H1 (cell line): ENCODE measurements at regions not wholly inside any gene's neighbourhood (a gene's known extent, or its start where the extent isn't known, plus 50 kb on each side); places are given as distances from the start of the nearest gene placed in this dataset.

Experiments used
- CTCF ChIA-PET: fragments of 300-600 bp; sonication (Branson Sonifier 250); formaldehyde crosslinking; loops from one replicate; lab custom pipeline; 2021; ENCODE audit not compliant: partially characterized antibody; lab: Charles Lee
- POLR2A ChIA-PET: fragments of 300-600 bp; sonication (Branson Sonifier 250); formaldehyde crosslinking; loops from one replicate; lab custom pipeline; 2021; ENCODE audit warnings: inconsistent platforms; ENCODE audit not compliant: partially characterized antibody; lab: Charles Lee
- DNase-seq, 2 experiments: peaks; one replicate each; pipeline versions ENCODE4 v3.0.0 to v3.0.0-alpha.2; 2010 to 2022; ENCODE audit warnings: low spot score in 2 of 2, low read depth in 1 of 2, mixed read lengths in 1 of 2
- FAIRE-seq: peaks from 2 replicates; lab custom pipeline; 2011; peaks lifted over from hg19 to GRCh38; lab: Jason Lieb, UNC
- H2AFZ ChIP-seq: 2 replicates; pipeline ENCODE4 v1.8.1; 2012; ENCODE audit warnings: low read length, inconsistent platforms
- H2AK5ac ChIP-seq: 2 replicates; pipeline ENCODE4 v1.6.1; 2013; ENCODE audit warnings: low read depth, low read length
- H2BK120ac ChIP-seq: replicated peaks from 2 replicates; pipeline ENCODE3; 2013; ENCODE audit warnings: low read depth, low read length, inconsistent platforms
- H2BK12ac ChIP-seq: 2 replicates; pipeline ENCODE4 v1.6.1; 2013; ENCODE audit warnings: low read depth, low read length
- H2BK15ac ChIP-seq: 2 replicates; pipeline ENCODE4 v1.6.1; 2013; ENCODE audit warnings: low read length
- H2BK20ac ChIP-seq: 2 replicates; pipeline ENCODE4 v1.6.1; 2013; ENCODE audit warnings: low read length
- H2BK5ac ChIP-seq: 2 replicates; pipeline ENCODE4 v1.6.1; 2013; ENCODE audit warnings: low read depth, low read length
- H3K14ac ChIP-seq: 2 replicates; pipeline ENCODE4 v1.6.1; 2013; ENCODE audit warnings: inconsistent platforms; ENCODE audit not compliant: insufficient read length
- H3K18ac ChIP-seq: 2 replicates; pipeline ENCODE4 v1.6.1; 2013; ENCODE audit warnings: low read length; ENCODE audit errors: extremely low read depth
- H3K23ac ChIP-seq: 2 replicates; pipeline ENCODE4 v1.6.1; 2013; ENCODE audit warnings: inconsistent platforms; ENCODE audit not compliant: insufficient read length
- H3K23me2 ChIP-seq: 2 replicates; pipeline ENCODE4 v1.6.1; 2013; ENCODE audit warnings: low read depth, low read length
- H3K27ac ChIP-seq: 2 replicates; pipeline ENCODE4 v1.6.1; 2011; ENCODE audit warnings: low read depth, low read length, inconsistent platforms
- H3K27me3 ChIP-seq, 4 experiments: replicated peaks in 1 of 4; 1 replicate in 1 of 4; 2 replicates in 3 of 4; pipeline versions ENCODE4 v1.6.1 to v1.8.1; 2011 to 2013; ENCODE audit warnings: low read length in 3 of 4, mild to moderate bottlenecking in 3 of 4, inconsistent platforms in 2 of 4, mixed read lengths in 2 of 4, moderate library complexity in 1 of 4; ENCODE audit not compliant: control insufficient read depth in 3 of 4, insufficient read depth in 3 of 4; ENCODE audit errors: extremely low read depth in 1 of 4
- H3K36me3 ChIP-seq, 4 experiments: 2 replicates each; pipeline versions ENCODE4 v1.6.1 to v1.8.1; 2011 to 2013; ENCODE audit warnings: mild to moderate bottlenecking in 4 of 4, low read length in 3 of 4, moderate library complexity in 2 of 4, control low read depth in 1 of 4, inconsistent platforms in 1 of 4; ENCODE audit not compliant: insufficient read depth in 4 of 4, control insufficient read depth in 2 of 4
- H3K4ac ChIP-seq: replicated peaks from 2 replicates; pipeline ENCODE3; 2013; ENCODE audit warnings: low read length, low read depth, mixed read lengths, inconsistent platforms; ENCODE audit not compliant: insufficient read length
- H3K4me1 ChIP-seq, 4 experiments: replicated peaks in 1 of 4; 1 replicate in 1 of 4; 2 replicates in 3 of 4; pipeline versions ENCODE4 v1.6.1 to v1.8.1; 2011 to 2013; ENCODE audit warnings: low read length in 3 of 4, inconsistent platforms in 2 of 4, mixed read lengths in 1 of 4; ENCODE audit not compliant: insufficient read depth in 4 of 4, control insufficient read depth in 3 of 4
- H3K4me2 ChIP-seq, 2 experiments: 2 replicates each; pipeline versions ENCODE4 v1.6.1 to v1.8.1; 2011 to 2013; ENCODE audit warnings: low read depth in 2 of 2, low read length in 2 of 2, control low read depth in 1 of 2, inconsistent platforms in 1 of 2, mild to moderate bottlenecking in 1 of 2; ENCODE audit not compliant: insufficient read depth in 1 of 2
- H3K4me3 ChIP-seq, 4 experiments: fragments of 200-600, 300-600 bp in 1 of 4; sonication (generic), shearing (Covaris generic), sonication (Bioruptor Twin) in 1 of 4; 2 replicates each; pipeline versions ENCODE4 v1.5.1 to v1.8.1; 2011 to 2016; ENCODE audit warnings: low read length in 4 of 4, low read depth in 3 of 4, control low read depth in 2 of 4, inconsistent platforms in 2 of 4, mild to moderate bottlenecking in 2 of 4, mixed read lengths in 1 of 4, moderate library complexity in 1 of 4; ENCODE audit not compliant: insufficient read depth in 2 of 4; ENCODE audit errors: extremely low read depth in 1 of 4
- H3K56ac ChIP-seq: replicated peaks from 2 replicates; pipeline ENCODE3; 2013; ENCODE audit warnings: low read depth, mild to moderate bottlenecking, mixed read lengths, low read length, inconsistent platforms; ENCODE audit not compliant: insufficient read length
- H3K79me1 ChIP-seq: 2 replicates; pipeline ENCODE4 v1.6.1; 2013; ENCODE audit warnings: low read depth, low read length, control low read depth
- H3K79me2 ChIP-seq, 2 experiments: 2 replicates each; pipeline versions ENCODE4 v1.6.1 to v1.8.1; 2012 to 2013; ENCODE audit warnings: low read length in 2 of 2, mild to moderate bottlenecking in 2 of 2, inconsistent platforms in 1 of 2; ENCODE audit not compliant: insufficient read depth in 2 of 2, control insufficient read depth in 1 of 2
- H3K9ac ChIP-seq, 4 experiments: replicated peaks in 1 of 4; 1 replicate in 1 of 4; 2 replicates in 3 of 4; pipeline versions ENCODE4 v1.6.1 to v1.8.1; 2011 to 2013; ENCODE audit warnings: low read depth in 3 of 4, low read length in 3 of 4, control low read depth in 2 of 4, mild to moderate bottlenecking in 2 of 4, moderate library complexity in 2 of 4, inconsistent platforms in 1 of 4; ENCODE audit errors: extremely low read depth in 1 of 4
- H3K9me3 ChIP-seq, 2 experiments: 2 replicates each; pipeline versions ENCODE4 v1.6.1 to v1.8.1; 2012 to 2013; ENCODE audit warnings: mild to moderate bottlenecking in 2 of 2, moderate library complexity in 2 of 2, control low read depth in 1 of 2, inconsistent platforms in 1 of 2, low read depth in 1 of 2, low read length in 1 of 2, mixed read lengths in 1 of 2; ENCODE audit not compliant: insufficient read depth in 2 of 2
- H4K20me1 ChIP-seq, 2 experiments: replicated peaks in 1 of 2; 2 replicates each; pipeline versions ENCODE3 to v1.8.1; 2011 to 2013; ENCODE audit warnings: inconsistent platforms in 2 of 2, low read length in 2 of 2, mild to moderate bottlenecking in 1 of 2; ENCODE audit not compliant: insufficient read depth in 2 of 2, control insufficient read depth in 1 of 2
- H4K5ac ChIP-seq: 2 replicates; pipeline ENCODE4 v1.6.1; 2013; ENCODE audit warnings: low read length, low read depth, mixed read lengths, inconsistent platforms; ENCODE audit not compliant: insufficient read length
- H4K8ac ChIP-seq: 2 replicates; pipeline ENCODE4 v1.8.0; 2013; ENCODE audit warnings: mild to moderate bottlenecking, moderate library complexity, low read length, inconsistent platforms; ENCODE audit not compliant: insufficient read depth; ENCODE audit errors: extremely low read depth
- H4K91ac ChIP-seq: replicated peaks from 2 replicates; pipeline ENCODE3; 2013; ENCODE audit warnings: low read length, mixed read lengths, inconsistent platforms; ENCODE audit not compliant: insufficient read length
- ATF2 ChIP-seq: IDR thresholded peaks from 2 replicates; pipeline ENCODE4 v1.6.1; 2012; ENCODE audit warnings: low read length, inconsistent platforms
- EGR1 ChIP-seq: IDR thresholded peaks from 2 replicates; pipeline ENCODE4 v1.6.1; 2011; ENCODE audit warnings: low read depth, low read length, borderline replicate concordance
- FOSL1 ChIP-seq: IDR thresholded peaks from 2 replicates; pipeline ENCODE4 v1.6.1; 2011; ENCODE audit warnings: mild to moderate bottlenecking, low read depth, low read length, moderate library complexity; ENCODE audit not compliant: insufficient read depth
- GABPA ChIP-seq: IDR thresholded peaks from 2 replicates; pipeline ENCODE4 v1.6.1; 2011; ENCODE audit warnings: mild to moderate bottlenecking, low read length, moderate library complexity, borderline replicate concordance; ENCODE audit not compliant: insufficient read depth
- HDAC2 ChIP-seq, 2 experiments: fragments of 300-600 bp in 1 of 2; sonication (generic) in 1 of 2; IDR thresholded peaks; 2 replicates each; pipeline ENCODE4 v1.6.1; 2011 to 2012; ENCODE audit warnings: low read depth in 2 of 2, low read length in 2 of 2, mild to moderate bottlenecking in 2 of 2, moderate library complexity in 2 of 2, borderline replicate concordance in 1 of 2, inconsistent platforms in 1 of 2
- JUND ChIP-seq: IDR thresholded peaks from 2 replicates; pipeline ENCODE4 v1.6.1; 2011; ENCODE audit warnings: mild to moderate bottlenecking, improper control_type of control experiment, low read length
- KDM1A ChIP-seq: fragments of 200-600, 300-600 bp; sonication (generic); IDR thresholded peaks from 2 replicates; pipeline ENCODE4 v1.7.1; 2016; ENCODE audit warnings: mild to moderate bottlenecking, low read length, borderline replicate concordance
- NANOG ChIP-seq: IDR thresholded peaks from 2 replicates; pipeline ENCODE4 v1.6.1; 2011; ENCODE audit warnings: low read length, low read depth, mild to moderate bottlenecking, inconsistent platforms; ENCODE audit not compliant: insufficient read depth, poor library complexity, severe bottlenecking
- RFX5 ChIP-seq: IDR thresholded peaks from 2 replicates; pipeline ENCODE4 v1.6.1; 2011; ENCODE audit warnings: low read depth, low read length, improper control_type of control experiment, borderline replicate concordance
- SAP30 ChIP-seq: fragments of 300-600 bp; sonication (generic); IDR thresholded peaks from 2 replicates; pipeline ENCODE4 v1.7.1; 2012; ENCODE audit warnings: low read length, moderate library complexity, mild to moderate bottlenecking, inconsistent platforms; ENCODE audit not compliant: insufficient read depth, insufficient replicate concordance
- SIX5 ChIP-seq: IDR thresholded peaks from 2 replicates; pipeline ENCODE4 v1.6.1; 2011; ENCODE audit warnings: mild to moderate bottlenecking, low read depth, low read length
- SP4 ChIP-seq: IDR thresholded peaks from 2 replicates; pipeline ENCODE4 v1.6.1; 2012; ENCODE audit warnings: low read length, inconsistent platforms
- YY1 ChIP-seq: IDR thresholded peaks from 2 replicates; pipeline ENCODE4 v1.6.1; 2011; ENCODE audit warnings: low read depth, mild to moderate bottlenecking, low read length
- WGBS, 2 experiments: shearing (Covaris generic) in 1 of 2; methylation state at CpG; one replicate each; pipeline versions ENCODE4 v1.1.6 to v1.1.7; 2013 to 2015; ENCODE audit warnings: low lambda C conversion rate in 2 of 2, mixed read lengths in 2 of 2, inconsistent platforms in 1 of 2, low coverage in 1 of 2, missing lambda C conversion rate in 1 of 2; ENCODE audit not compliant: insufficient replicate concordance in 2 of 2, insufficient coverage in 1 of 2, insufficient read length in 1 of 2; ENCODE audit errors: extremely low coverage in 1 of 2, missing lambda C conversion rate in 1 of 2; 5-methylcytosine and 5-hydroxymethylcytosine counted together

- FAIRE-seq = no peak
- ChIA-PET POLR2A (no interaction called here), CTCF (interaction anchor here (1.2 kb wide), 1 partner anchor 379 kb away, joined by 3 read pairs; no protein-coding TSS in a partner anchor)
- H3K27ac ChIP-seq = no peak overlapping the region
- no peak overlapping the region for H2AFZ ChIP-seq
- no peaks in the 10 kb centered on the region for H4K20me1 ChIP-seq
- H2BK5ac ChIP-seq = no peak overlapping the region
- no peak overlapping the region for H4K91ac ChIP-seq
- H3K4me3 ChIP-seq = no peak overlapping the region
- H4K5ac ChIP-seq = no peak overlapping the region
- H4K8ac ChIP-seq = no peak overlapping the region
- no peaks in the 10 kb centered on the region for H3K23me2 ChIP-seq
- no peak overlapping the region for H2AK5ac ChIP-seq
- H3K14ac ChIP-seq = no peak overlapping the region
- peaks cover 0 to 1% (median 0%) of the 10 kb centered on the region in 4 experiments; a peak in 1 of 7 replicates for H3K27me3 ChIP-seq
- no peaks in the 10 kb centered on the region for H3K79me1 ChIP-seq
- peaks cover 0 to 7% (median 0%) of the 10 kb centered on the region in 4 experiments; a peak in 1 of 7 replicates for H3K4me1 ChIP-seq
- no peak overlapping the region for H3K23ac ChIP-seq
- H2BK120ac ChIP-seq = no peak overlapping the region
- H3K9ac ChIP-seq = no peak overlapping the region
- H3K79me2 ChIP-seq = no peaks in the 10 kb centered on the region
- H2BK15ac ChIP-seq = no peak overlapping the region
- no peak overlapping the region for H3K56ac ChIP-seq
- WGBS, 2 experiments = 90% methylated on average over 3 of the region's 3 CpGs; no CpG with 5 or more reads in 1 of the 2 experiments
- no peak overlapping the region for H3K4me2 ChIP-seq
- no peaks in the 10 kb centered on the region for H3K9me3 ChIP-seq
- H3K4ac ChIP-seq = no peak overlapping the region
- no peak overlapping the region for H3K18ac ChIP-seq
- no peaks in the 10 kb centered on the region for H3K36me3 ChIP-seq
- H2BK12ac ChIP-seq = no peak overlapping the region
- no peak overlapping the region for H2BK20ac ChIP-seq
- DNase-seq = no peak
- TF ChIP-seq NANOG (no peak), ATF2 (no peak), GABPA (no peak), SIX5 (no peak), JUND (no peak), EGR1 (no peak), SP4 (no peak), KDM1A (no peak), SAP30 (no peak), RFX5 (no peak), YY1 (no peak), FOSL1 (no peak), HDAC2 (IDR thresholded peaks at IDR 0.05; ENCODE audit: borderline replicate concordance in 1 of 2, low read depth in 2 of 2, low read length in 2 of 2) (no peak)
These were observed 626.6 kb upstream of the IGFBP7 start for GRCh38 chr4:57736781-57737180.
